ENCODE measurements at regions not wholly inside any gene's neighbourhood (a gene's known extent, or its start where the extent isn't known, plus 50 kb on each side); places are given as distances from the start of the nearest gene placed in this dataset.
"Not testable (repeated sequence)": the region's sequence is repeated elsewhere in the genome, so short reads cannot be mapped to it uniquely, and the experiment has no call there.

GRCh38 chr13:53447863-53448262 is 419.2 kb downstream of the OLFM4 start:
- no peak overlapping the region for H3K9ac ChIP-seq (ENCODE audit: low read length)
- H3K9me3 ChIP-seq (ENCODE audit: control insufficient read depth, low read length), result peaks cover 9% of the 10 kb centered on the region
- no peak for DNase-seq (ENCODE audit: low read depth)
- no peaks in the 10 kb centered on the region for H3K27me3 ChIP-seq (replicated peaks; ENCODE audit: control insufficient read depth, insufficient read depth, low read length)
- no peaks in the 10 kb centered on the region for H3K36me3 ChIP-seq (ENCODE audit: control insufficient read depth, insufficient read depth, low read length, severe bottlenecking)
- H3K4me3 ChIP-seq (ENCODE audit: low read length), result no peak overlapping the region
- no peaks in the 10 kb centered on the region for H3K4me1 ChIP-seq (ENCODE audit: control insufficient read depth, insufficient read depth, low read length)

- not testable (repeated sequence) for H3K4me1 ChIP-seq (ENCODE audit: control insufficient read depth, insufficient read depth, low read length)
These were observed 423.7 kb downstream of the OLFM4 start for GRCh38 chr13:53452263-53452808.

GRCh38 chr13:53460796-53461195 is 432.2 kb downstream of the OLFM4 start:
- Histone ChIP-seq H3K27me3 (replicated peaks; ENCODE audit: control insufficient read depth, insufficient read depth, low read length) (no peaks in the 10 kb centered on the region), H3K36me3 (ENCODE audit: control insufficient read depth, insufficient read depth, low read length, severe bottlenecking) (no peaks in the 10 kb centered on the region), H3K4me3 (ENCODE audit: low read length) (no peak overlapping the region), H3K9me3 (ENCODE audit: control insufficient read depth, low read length) (no peaks in the 10 kb centered on the region), H3K9ac (ENCODE audit: low read length) (no peak overlapping the region), H3K4me1 (ENCODE audit: control insufficient read depth, insufficient read depth, low read length) (no peaks in the 10 kb centered on the region)
- DNase-seq (ENCODE audit: low read depth), result no peak

More at GRCh38 chr13:53452263-53452808, 423.7 kb downstream of the OLFM4 start:
- H3K27me3 ChIP-seq (replicated peaks; ENCODE audit: control insufficient read depth, insufficient read depth, low read length); DNase-seq (ENCODE audit: low read depth); H3K9me3 ChIP-seq (ENCODE audit: control insufficient read depth, low read length); H3K4me3 ChIP-seq (ENCODE audit: low read length); H3K9ac ChIP-seq (ENCODE audit: low read length); H3K36me3 ChIP-seq (ENCODE audit: control insufficient read depth, insufficient read depth, low read length, severe bottlenecking): not testable (repeated sequence)

GRCh38 chr13:53463106-53463505 is 434.5 kb downstream of the OLFM4 start:
- no peak overlapping the region for H3K9ac ChIP-seq (ENCODE audit: low read length)
- H3K27me3 ChIP-seq (replicated peaks; ENCODE audit: control insufficient read depth, insufficient read depth, low read length), result no peaks in the 10 kb centered on the region
- no peaks in the 10 kb centered on the region for H3K4me1 ChIP-seq (ENCODE audit: control insufficient read depth, insufficient read depth, low read length)
- no peaks in the 10 kb centered on the region for H3K36me3 ChIP-seq (ENCODE audit: control insufficient read depth, insufficient read depth, low read length, severe bottlenecking)
- DNase-seq (ENCODE audit: low read depth), result no peak
- no peak overlapping the region for H3K4me3 ChIP-seq (ENCODE audit: low read length)
- H3K9me3 ChIP-seq (ENCODE audit: control insufficient read depth, low read length), result no peaks in the 10 kb centered on the region

- no peaks in the 10 kb centered on the region for H3K27me3 ChIP-seq (replicated peaks; ENCODE audit: control insufficient read depth, insufficient read depth, low read length)
- no peaks in the 10 kb centered on the region for H3K4me1 ChIP-seq (ENCODE audit: control insufficient read depth, insufficient read depth, low read length)
- no peaks in the 10 kb centered on the region for H3K9me3 ChIP-seq (ENCODE audit: control insufficient read depth, low read length)
- no peak overlapping the region for H3K4me3 ChIP-seq (ENCODE audit: low read length)
- H3K9ac ChIP-seq (ENCODE audit: low read length), result no peak overlapping the region
- H3K36me3 ChIP-seq (ENCODE audit: control insufficient read depth, insufficient read depth, low read length, severe bottlenecking), result no peaks in the 10 kb centered on the region
- DNase-seq (ENCODE audit: low read depth), result no peak
These were observed 438.0 kb downstream of the OLFM4 start for GRCh38 chr13:53466576-53466975.

- no peaks in the 10 kb centered on the region for H3K9me3 ChIP-seq (ENCODE audit: control insufficient read depth, low read length)
- DNase-seq (ENCODE audit: low read depth), result no peak
- H3K36me3 ChIP-seq (ENCODE audit: control insufficient read depth, insufficient read depth, low read length, severe bottlenecking), result no peaks in the 10 kb centered on the region
- H3K4me3 ChIP-seq (ENCODE audit: low read length), result no peak overlapping the region
- H3K4me1 ChIP-seq (ENCODE audit: control insufficient read depth, insufficient read depth, low read length), result no peaks in the 10 kb centered on the region
- no peak overlapping the region for H3K9ac ChIP-seq (ENCODE audit: low read length)
- H3K27me3 ChIP-seq (replicated peaks; ENCODE audit: control insufficient read depth, insufficient read depth, low read length), result no peaks in the 10 kb centered on the region
These were observed 444.8 kb downstream of the OLFM4 start for GRCh38 chr13:53473397-53473796.

GRCh38 chr13:53474878-53475277 is 446.3 kb downstream of the OLFM4 start:
- Histone ChIP-seq H3K36me3 (ENCODE audit: control insufficient read depth, insufficient read depth, low read length, severe bottlenecking) (no peaks in the 10 kb centered on the region), H3K9me3 (ENCODE audit: control insufficient read depth, low read length) (no peaks in the 10 kb centered on the region), H3K4me1 (ENCODE audit: control insufficient read depth, insufficient read depth, low read length) (no peaks in the 10 kb centered on the region), H3K9ac (ENCODE audit: low read length) (no peak overlapping the region), H3K27me3 (replicated peaks; ENCODE audit: control insufficient read depth, insufficient read depth, low read length) (no peaks in the 10 kb centered on the region), H3K4me3 (ENCODE audit: low read length) (no peak overlapping the region)
- no peak for DNase-seq (ENCODE audit: low read depth)

- Histone ChIP-seq H3K9me3 (ENCODE audit: control insufficient read depth, low read length) (no peaks in the 10 kb centered on the region), H3K9ac (ENCODE audit: low read length) (no peak overlapping the region), H3K4me3 (ENCODE audit: low read length) (no peak overlapping the region), H3K36me3 (ENCODE audit: control insufficient read depth, insufficient read depth, low read length, severe bottlenecking) (no peaks in the 10 kb centered on the region), H3K27me3 (replicated peaks; ENCODE audit: control insufficient read depth, insufficient read depth, low read length) (no peaks in the 10 kb centered on the region), H3K4me1 (ENCODE audit: control insufficient read depth, insufficient read depth, low read length) (no peaks in the 10 kb centered on the region)
- no peak for DNase-seq (ENCODE audit: low read depth)
These were observed 462.1 kb downstream of the OLFM4 start for GRCh38 chr13:53490752-53491151.

GRCh38 chr13:53494406-53494805 is 465.8 kb downstream of the OLFM4 start:
- Histone ChIP-seq H3K4me1 (ENCODE audit: control insufficient read depth, insufficient read depth, low read length) (no peaks in the 10 kb centered on the region), H3K36me3 (ENCODE audit: control insufficient read depth, insufficient read depth, low read length, severe bottlenecking) (no peaks in the 10 kb centered on the region), H3K27me3 (replicated peaks; ENCODE audit: control insufficient read depth, insufficient read depth, low read length) (no peaks in the 10 kb centered on the region), H3K9ac (ENCODE audit: low read length) (no peak overlapping the region), H3K4me3 (ENCODE audit: low read length) (no peak overlapping the region), H3K9me3 (ENCODE audit: control insufficient read depth, low read length) (no peaks in the 10 kb centered on the region)
- no peak for DNase-seq (ENCODE audit: low read depth)

GRCh38 chr13:53499576-53500133 is 471.0 kb downstream of the OLFM4 start:
- Histone ChIP-seq H3K4me1 (ENCODE audit: control insufficient read depth, insufficient read depth, low read length) (no peaks in the 10 kb centered on the region), H3K9ac (ENCODE audit: low read length) (no peak overlapping the region), H3K4me3 (ENCODE audit: low read length) (no peak overlapping the region), H3K27me3 (replicated peaks; ENCODE audit: control insufficient read depth, insufficient read depth, low read length) (no peaks in the 10 kb centered on the region), H3K9me3 (ENCODE audit: control insufficient read depth, low read length) (peaks cover 2% of the 10 kb centered on the region), H3K36me3 (ENCODE audit: control insufficient read depth, insufficient read depth, low read length, severe bottlenecking) (no peaks in the 10 kb centered on the region)
- no peak for DNase-seq (ENCODE audit: low read depth)

GRCh38 chr13:53501387-53501786 is 472.8 kb downstream of the OLFM4 start:
- Histone ChIP-seq H3K9ac (ENCODE audit: low read length) (no peak overlapping the region), H3K4me1 (ENCODE audit: control insufficient read depth, insufficient read depth, low read length) (no peaks in the 10 kb centered on the region), H3K4me3 (ENCODE audit: low read length) (no peak overlapping the region), H3K9me3 (ENCODE audit: control insufficient read depth, low read length) (peaks cover 2% of the 10 kb centered on the region), H3K27me3 (replicated peaks; ENCODE audit: control insufficient read depth, insufficient read depth, low read length) (no peaks in the 10 kb centered on the region), H3K36me3 (ENCODE audit: control insufficient read depth, insufficient read depth, low read length, severe bottlenecking) (no peaks in the 10 kb centered on the region)
- no peak for DNase-seq (ENCODE audit: low read depth)

GRCh38 chr13:53507741-53508140 is 479.1 kb downstream of the OLFM4 start:
- Histone ChIP-seq H3K27me3 (replicated peaks; ENCODE audit: control insufficient read depth, insufficient read depth, low read length) (no peaks in the 10 kb centered on the region), H3K9ac (ENCODE audit: low read length) (no peak overlapping the region), H3K4me3 (ENCODE audit: low read length) (no peak overlapping the region), H3K36me3 (ENCODE audit: control insufficient read depth, insufficient read depth, low read length, severe bottlenecking) (no peaks in the 10 kb centered on the region), H3K9me3 (ENCODE audit: control insufficient read depth, low read length) (peaks cover 2% of the 10 kb centered on the region), H3K4me1 (ENCODE audit: control insufficient read depth, insufficient read depth, low read length) (no peaks in the 10 kb centered on the region)
- DNase-seq (ENCODE audit: low read depth), result no peak

All from adipocyte (in vitro differentiated cells).